ENCODE measurements at regions not wholly inside any gene's neighbourhood (a gene's known extent, or its start where the extent isn't known, plus 50 kb on each side); places are given as distances from the start of the nearest gene placed in this dataset.

DNA sequence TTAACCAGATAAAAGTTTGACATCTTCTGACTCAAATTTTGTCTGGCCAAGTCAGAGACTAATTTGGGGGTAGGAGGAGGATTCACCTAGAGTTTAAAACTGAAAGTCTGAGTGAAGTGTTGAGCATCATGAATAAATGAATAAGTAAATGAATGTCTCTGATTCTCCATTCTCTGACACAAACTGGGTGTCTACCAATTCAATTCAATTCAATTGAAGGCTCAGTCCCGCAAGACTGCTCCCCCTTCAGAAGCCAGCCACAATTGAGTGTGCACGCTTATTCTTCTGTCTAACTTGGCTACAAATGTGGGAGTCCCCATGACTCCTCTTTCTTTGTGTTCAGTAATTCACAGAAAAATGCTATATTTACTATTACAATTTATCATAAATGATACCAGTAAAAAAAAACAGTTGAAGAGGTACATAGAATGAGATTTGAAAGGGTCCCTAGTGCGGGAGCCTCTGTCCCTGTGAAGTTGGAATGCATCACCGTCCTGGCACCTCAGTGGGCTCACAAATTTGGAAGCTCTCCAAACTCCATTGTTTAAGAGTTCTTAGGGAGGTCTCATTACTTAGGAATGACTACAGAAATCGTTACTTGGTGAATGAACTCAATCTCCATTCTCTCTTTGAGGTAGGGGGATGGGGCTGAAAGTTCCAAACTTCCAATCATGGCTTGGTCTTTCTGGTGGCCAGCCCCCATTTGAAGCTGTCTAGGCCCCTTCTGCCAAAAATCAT lies 243.7 kb upstream of the PHYHIPL start:
- DNase-seq (ENCODE audit: low spot score), result no peak

DNA sequence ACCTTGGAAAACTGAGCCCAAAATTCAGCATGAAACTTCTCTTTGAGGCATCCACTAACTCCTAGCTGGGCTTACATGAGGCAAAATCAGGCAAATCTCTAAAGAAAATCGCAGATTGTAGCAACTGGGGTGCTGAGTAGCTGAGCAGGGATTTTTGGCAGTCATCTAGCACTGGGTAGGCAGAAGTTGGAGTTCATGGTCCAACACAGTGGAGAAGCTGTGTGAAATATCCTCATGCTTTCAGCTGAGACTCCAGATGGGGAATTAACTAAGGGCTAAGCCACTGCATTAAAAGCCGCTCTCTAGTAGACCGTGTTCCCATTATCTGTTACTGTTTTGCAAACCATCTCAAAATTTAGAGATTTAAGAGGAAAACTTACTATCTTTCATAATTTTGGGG lies 240.1 kb upstream of the PHYHIPL start:
- no peak for DNase-seq (ENCODE audit: low spot score)

DNA sequence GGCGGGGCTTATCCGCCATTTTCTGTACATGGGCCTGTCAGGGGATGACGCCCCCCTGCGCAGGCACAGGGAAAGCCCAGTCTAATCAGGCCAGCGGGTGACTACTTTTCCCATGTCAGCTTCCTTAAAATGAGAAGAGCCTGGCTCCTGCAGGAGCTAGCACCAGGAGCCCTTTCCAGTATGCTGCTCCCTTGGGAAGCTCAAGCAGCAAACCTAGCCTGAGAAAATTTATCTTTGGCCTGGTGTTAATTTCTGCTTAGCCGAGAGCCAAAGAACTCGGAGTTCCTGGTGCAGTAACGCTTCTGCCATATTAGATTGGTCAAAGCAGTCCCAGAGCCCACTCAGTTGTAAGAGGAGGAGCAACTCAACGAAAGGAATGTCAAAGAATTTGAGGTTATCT lies 239.0 kb upstream of the PHYHIPL start:
- no peak for DNase-seq (ENCODE audit: low spot score)

DNA sequence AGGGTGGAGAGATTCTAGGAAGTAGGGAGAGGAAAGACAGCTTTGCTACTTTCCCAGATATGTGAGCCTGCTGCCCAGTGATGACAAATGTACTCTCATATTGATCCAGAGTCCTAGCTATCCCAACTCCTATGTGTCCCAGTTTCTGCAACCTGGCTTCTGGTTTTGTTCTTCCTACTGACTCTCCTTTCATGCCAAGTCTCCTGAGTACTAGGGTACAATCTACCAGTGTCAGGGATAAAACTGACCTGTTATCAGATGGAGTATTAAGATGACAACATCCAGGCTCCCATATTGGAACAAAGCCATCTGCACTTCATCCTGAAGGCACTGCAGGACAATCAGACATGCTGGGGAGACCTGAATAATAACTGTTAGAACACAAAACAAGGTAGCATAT lies 233.7 kb upstream of the PHYHIPL start:
- no peak for DNase-seq (ENCODE audit: low spot score)

DNA sequence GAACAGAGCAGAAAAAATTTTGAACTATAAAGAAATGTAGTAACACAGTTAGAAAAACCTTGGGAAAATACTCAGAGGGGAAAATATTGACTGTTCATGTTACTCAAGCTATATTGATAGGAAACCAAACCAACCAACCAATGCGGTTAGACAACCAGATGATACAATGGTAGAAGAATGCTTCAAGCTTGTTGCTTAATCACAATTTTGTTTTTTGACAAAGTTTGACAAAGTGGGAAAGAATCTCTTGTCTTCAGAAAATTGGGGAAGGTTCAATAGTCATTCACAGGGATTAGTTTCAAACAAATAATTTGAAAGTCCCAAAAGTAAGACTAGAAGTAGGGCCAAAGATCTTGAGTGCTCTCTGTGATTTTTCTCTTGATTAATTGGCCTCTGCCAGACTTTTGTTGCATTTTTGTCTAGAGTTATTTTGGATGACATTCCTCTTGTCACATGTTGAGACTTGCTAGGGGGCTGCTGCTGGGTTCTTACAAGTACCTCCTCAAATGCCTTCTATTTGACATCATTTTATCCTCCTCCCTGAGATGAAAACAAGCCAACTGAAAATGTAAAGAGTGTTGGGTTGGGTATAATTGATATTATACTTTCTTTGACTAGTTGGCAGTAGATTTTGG lies 233.1 kb upstream of the PHYHIPL start:
- DNase-seq (ENCODE audit: low spot score), result no peak

DNA sequence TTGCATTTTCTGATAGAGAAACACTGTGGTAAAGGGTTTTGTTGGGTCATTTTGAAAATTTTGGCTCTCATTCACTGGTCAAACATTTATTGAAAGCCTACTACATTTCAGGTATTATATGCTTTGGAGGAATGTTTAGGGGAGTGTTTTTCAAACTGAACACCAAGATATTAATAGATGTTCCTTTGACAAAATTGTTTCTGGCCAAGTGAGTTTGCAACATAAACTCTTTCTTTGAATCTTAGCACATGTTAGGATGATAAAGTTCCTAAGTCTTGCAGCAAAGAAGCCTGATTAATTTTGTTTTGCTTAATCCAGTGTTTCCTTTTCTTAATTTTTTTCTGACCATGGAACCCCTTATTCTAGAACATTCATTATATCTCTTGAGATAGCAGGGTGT lies 232.5 kb upstream of the PHYHIPL start:
- DNase-seq (ENCODE audit: low spot score), result no peak

DNA sequence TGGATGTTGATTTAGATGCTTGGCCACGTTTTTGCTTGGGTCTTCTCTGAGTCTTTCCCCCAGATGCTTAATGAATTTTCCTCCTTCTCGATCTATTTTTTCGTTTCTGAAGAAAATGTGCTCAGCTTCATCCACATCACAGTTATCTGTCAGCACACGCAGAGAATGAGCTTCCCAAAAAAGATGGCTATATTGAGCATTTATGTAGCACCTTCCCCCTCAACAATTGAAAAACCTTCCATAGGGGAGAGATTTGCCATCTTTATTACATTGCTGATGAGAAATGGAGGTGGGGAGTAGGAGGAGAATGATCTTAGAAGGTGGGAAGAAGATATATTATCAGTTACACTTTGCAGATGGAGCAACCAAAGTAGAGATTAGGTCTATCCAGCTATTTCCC lies 228.1 kb upstream of the PHYHIPL start:
- no peak for DNase-seq (ENCODE audit: low spot score)

DNA sequence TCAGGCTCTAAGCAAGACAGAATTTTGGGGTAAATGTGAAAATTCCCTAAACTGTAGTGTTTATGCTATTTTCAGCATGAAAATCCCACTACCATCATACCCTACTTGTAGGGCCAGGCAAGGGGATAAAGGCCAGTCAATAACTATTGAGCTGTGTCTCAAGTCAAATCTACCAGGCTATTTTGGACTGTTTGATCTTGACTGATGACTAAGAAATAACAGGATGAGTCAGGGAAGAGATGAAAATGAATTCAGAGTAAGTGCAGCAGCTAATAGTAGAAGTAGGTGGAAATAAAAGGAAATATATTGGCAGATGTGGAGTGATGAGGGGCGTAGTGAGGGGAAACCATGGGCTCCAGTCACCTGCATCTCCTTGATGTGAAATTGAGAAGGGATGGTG lies 225.8 kb upstream of the PHYHIPL start:
- no peak for DNase-seq (ENCODE audit: low spot score)

DNA sequence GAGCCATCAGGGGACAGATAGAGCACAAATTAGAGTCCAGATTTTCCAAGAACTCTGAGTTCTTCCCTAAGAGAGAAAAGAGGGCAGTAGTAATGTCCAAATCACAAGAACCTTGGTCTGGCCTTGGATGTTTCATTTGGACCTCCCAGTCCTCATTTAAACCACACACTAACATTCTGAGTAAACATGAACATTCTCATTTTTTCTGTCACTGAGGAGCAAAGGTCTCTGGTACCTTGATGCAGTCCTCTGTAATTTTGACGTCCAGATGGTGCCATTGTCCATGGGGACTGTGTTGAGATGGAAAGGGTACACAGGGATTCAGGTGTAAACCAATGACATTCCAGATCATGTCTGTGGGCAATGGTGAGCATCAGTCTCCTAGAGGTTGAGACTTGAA lies 225.4 kb upstream of the PHYHIPL start:
- no peak for DNase-seq (ENCODE audit: low spot score)

DNA sequence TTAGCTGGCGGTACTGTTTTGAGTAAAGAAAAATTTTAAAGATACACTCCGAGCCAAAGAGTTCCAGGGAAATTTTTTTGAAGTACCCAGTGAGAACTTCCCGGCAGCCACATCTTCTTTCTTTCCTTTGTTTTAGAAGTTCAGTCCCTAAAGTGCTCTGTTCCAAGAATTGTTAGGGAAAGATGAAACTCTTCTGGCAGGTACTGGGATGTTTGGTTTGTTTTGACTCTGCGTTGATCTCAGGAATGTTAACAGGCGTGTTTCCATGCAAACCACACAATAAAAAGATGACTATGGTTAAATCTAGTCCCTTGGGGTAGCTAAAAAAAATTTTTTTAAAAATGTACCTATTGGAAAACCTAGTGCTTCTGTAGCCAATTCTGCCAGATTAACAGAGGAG lies 224.7 kb upstream of the PHYHIPL start:
- DNase-seq (ENCODE audit: low spot score), result no peak

DNA sequence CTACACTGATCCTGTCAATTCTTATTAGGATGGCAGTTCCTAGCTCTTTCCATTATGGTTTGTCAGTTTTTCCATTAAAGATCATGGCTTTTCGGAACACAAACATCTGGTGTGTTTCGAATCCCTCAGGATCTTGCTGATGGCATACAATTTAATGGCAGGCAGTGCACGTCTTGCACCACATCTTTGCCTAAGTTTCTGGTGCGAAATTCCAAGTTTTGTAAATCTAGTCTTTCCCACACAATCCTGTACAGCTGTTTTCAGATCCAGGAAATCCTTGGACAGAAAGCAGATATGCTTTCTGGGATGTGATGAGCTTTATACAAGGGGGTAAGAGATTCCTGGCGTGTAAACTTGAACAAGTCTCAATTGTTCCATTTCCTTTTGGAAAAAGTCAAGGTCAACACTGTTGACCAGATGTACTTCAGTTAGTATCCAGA lies 224.3 kb upstream of the PHYHIPL start:
- DNase-seq (ENCODE audit: low spot score), result no peak

DNA sequence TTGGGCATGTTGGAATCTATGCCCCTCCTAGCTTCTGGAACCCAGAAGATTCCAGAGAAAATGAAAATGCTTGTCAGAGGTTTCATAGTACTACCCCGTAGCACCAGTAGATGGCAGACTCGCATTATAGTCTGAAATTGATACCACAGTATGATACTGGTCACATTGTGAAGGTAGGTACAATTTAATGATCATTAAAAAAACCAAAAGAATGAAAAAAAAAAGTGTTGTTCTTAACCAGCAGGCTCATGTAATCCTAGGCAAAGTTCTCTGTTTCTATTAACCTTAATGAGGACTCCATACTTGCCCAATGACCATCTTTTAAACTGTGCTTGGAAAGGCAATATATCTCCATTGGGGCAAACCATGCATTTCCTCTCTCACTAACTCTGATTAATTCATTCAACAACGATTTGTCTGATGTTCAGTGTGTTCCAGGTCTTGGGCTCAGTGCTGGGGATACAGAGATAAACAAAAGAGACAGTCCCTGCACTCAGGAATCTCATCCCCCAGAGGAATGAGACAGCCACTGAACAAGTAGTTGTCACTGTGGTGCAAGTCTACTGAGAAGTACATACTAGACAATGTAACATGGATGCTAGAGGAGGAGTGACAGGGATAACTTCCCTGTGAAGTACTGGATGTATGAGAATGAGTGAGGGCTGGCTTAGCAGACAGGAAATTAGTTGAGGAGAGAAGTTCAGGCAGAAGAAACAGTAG lies 223.5 kb upstream of the PHYHIPL start:
- DNase-seq (ENCODE audit: low spot score), result peak; percentile 49

DNA sequence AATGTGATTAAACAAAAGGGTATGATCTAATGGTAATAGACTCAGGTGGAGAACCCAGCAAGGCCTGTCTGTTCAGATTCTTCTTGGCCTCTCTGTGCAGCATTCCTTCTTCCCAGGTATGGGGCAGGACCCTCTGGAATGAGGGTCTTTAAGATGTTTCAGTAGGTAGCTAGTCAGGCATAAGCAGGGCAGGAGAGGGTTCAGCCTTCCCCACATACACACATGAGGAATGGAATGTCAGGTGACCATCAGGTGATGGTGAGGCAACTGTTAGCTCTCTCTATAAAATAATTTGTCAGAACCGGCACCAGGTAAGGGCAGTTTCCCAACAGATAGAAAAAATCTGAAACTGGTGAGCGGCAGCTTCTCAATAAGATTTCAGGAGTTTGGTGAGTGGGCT lies 222.3 kb upstream of the PHYHIPL start:
- no peak for DNase-seq (ENCODE audit: low spot score)

DNA sequence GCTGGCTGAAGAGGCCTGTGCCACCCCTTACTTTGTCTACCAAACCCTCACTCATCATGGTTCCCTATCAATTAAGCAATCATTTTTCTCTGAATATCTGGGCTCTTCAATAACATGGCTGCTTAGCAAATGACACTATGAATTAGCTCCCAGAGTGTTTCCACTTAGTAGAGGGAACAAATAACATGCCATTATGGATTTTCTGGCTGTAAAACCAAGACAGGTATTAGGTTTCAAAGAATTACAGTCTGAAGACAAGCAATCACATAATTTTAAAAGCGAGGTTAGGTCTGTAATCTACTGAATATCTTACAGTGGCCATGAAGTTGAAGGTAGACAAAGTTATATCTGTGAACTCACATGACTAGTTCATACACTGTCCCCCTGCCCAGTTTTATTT lies 220.8 kb upstream of the PHYHIPL start:
- DNase-seq (ENCODE audit: low spot score), result no peak

DNA sequence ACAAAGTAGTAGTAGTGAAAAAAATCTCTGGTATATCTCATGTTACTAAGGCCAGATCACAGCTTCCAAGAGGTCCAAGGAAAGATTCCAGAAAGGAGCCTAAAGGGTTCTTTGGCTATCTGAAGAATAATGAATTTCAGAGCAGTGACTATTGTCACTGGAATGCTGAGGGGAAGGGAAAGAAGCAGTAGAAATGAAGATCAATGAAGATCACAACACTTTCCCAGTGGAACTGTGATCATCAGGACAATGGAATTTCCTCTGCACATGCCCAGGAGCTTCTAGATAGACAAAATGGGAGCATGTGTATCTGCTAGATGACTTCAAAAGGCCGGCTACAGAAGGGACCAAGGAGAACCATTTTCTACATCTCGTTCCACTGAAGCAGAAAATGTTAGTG lies 219.5 kb upstream of the PHYHIPL start:
- DNase-seq (ENCODE audit: low spot score), result no peak

DNA sequence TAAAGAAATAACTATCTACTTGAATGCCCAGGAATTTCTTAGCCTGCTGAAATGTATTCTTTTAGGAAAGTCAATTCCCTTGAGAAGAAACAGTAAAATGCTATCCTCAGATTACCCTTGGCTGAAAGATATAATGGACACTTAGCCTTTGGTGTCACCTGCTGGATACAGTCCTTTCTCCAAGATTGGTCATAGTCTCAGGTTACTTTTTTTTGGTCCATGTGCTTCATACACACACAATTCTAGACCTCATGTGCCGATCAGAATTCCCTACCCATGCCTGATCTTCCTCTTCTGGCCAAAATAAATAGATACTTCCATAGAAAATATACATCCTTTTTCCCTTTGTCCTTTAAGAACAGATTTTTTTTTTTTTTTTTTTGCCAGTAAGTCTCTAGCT lies 218.9 kb upstream of the PHYHIPL start:
- no peak for DNase-seq (ENCODE audit: low spot score)

DNA sequence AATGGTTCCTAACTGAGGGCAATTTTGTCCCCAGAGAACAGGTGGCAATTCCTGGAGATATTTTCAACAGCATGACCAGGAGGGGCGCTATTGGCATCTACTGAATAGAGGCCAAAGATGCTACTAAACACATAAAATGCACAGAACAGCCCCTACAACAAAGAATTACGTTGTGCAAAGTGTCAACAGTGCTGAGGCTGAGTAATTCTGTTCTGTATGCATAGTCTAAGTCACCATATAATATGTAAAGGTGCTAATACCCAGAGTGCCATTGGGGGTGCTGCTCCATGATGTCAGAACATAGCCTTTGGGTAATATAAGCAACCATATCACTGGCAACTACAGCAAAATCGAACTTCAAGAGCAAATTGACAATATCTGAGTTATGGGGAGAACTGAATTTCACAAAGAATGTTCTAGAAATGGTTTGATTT lies 213.3 kb upstream of the PHYHIPL start:
- DNase-seq (ENCODE audit: low spot score), result no peak

DNA sequence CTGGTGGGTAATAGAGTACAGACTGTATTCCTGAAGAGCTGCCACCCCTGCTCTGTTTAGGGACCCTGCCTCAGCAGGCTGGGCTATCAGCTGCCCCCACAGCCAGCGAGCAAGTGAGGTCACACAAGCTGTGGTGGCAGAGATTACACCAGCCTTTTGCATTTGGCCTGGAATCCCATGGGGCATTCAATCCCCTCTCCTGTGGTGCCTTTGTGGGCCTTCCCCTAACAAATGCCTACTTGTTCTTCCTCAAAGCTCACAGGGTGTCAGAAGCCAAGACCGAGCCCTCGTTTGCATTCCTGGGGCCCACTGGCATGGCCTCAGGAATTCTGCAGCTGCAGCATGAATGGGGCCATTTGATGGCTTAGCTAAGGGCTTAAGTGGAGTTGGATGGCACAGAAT lies 212.7 kb upstream of the PHYHIPL start:
- DNase-seq (ENCODE audit: low spot score), result no peak

DNA sequence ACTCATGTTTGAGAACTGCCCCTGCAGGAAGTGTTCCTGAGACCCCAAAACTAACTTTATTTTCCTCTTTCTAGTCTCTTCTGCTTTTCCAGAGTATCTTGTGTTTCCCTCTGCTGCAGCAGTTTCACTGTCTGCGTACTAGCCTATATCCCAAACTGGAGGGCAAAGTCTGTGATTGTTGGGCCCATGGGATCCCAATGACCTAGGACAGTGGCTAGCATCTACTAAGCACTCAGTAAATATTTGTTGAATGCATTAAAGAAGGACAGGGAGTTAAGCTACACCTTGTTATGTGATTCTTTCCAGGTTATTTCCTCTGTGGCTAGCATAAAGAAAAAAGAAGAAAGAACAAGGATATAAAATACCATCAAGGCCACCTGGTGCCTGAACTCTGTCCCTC lies 210.6 kb upstream of the PHYHIPL start:
- no peak for DNase-seq (ENCODE audit: low spot score)

DNA sequence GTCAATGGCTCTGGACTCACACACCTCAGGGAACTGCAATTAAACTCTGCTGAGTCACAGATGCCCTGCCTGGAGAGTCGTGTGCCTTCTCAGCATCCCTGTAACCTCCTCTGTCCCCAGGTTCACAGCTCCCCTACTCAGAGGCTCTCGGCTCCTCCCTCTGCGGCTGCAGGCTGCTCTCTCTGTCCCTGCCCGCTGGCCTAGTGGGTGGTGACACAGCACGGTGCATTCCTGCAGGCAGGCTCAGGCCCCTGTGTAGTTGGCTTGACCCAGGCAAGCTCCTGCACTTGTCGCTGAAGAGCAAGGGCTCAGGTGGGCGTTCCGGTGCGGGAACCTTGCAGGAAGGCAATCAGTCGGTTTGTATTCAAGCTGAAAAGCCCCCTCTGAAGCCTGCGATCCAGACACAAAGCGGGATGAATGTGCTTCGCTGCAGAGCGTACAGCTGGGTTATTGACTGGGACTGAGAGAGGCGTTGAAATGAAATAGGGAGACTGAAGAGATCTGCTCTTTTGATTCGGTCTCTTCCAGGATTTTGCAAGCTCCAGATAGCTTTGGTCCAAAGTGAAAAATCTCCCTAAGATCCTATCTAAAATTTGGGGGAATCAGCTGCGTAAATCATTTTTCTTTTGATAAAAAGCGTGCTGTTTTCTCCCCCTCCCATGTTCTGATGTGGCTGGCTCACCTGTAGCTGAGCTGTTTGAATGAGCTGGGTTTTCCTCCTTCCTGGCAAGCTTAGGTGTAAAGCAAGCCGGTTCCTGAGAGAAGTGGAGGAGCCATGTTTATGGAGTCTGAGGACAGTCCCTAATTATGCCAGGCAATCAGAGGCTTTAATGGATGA lies 208.7 kb upstream of the PHYHIPL start:
- DNase-seq (ENCODE audit: low spot score), result peak; percentile 56

DNA sequence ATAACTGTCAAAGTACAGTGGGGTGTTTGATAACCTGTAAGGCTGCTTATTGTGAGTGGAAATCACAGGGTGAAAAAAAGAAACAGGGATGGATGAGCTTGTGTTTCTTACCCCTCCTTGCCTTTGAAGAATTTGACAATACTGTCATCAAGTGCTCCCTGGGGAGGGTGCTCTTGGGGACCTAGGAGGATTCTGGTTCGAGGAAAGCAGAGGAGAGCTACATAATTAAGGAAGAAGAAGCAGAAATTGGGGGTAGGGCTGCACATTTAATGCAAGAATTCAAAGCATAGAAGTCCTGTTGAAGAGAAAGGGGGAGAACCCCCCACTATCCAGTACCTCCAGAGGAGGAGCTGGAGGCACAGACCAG lies 208.1 kb upstream of the PHYHIPL start:
- no peak for DNase-seq (ENCODE audit: low spot score)

DNA sequence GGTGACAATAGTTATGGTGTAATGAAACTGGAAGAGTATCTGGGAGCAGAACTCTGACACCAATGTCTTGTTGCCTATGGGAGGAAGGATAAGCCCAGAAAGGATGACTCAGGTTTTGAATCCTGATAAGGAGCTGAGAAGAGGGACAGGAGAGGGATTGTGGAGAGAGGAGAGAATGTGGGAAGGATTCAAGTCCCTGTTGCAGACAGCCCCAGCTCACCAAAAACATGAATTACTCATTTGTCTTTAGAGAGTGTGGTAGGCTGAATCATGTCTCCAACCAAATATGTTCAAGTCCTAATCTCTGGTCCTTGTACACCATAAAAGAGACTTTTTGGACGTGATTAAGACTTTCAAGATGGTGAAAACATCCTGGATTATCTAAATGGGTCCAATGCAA lies 206.9 kb upstream of the PHYHIPL start:
- no peak for DNase-seq (ENCODE audit: low spot score)

All from H4 (cell line).